Osteocyte (in vitro differentiated cells): ENCODE measurements at regions not wholly inside any gene's neighbourhood (a gene's known extent, or its start where the extent isn't known, plus 50 kb on each side); places are given as distances from the start of the nearest gene placed in this dataset.

Experiments used
- DNase-seq: peaks from one replicate; pipeline ENCODE4 v3.0.0; 2021; ENCODE audit warnings: mixed read lengths; ENCODE audit not compliant: unreplicated experiment; ENCODE audit errors: extremely low spot score
- H3K27ac Mint-ChIP-seq: one replicate; pipeline ENCODE4 v1.8.0; 2021; ENCODE audit warnings: mild to moderate bottlenecking, mixed read lengths; ENCODE audit not compliant: unreplicated experiment
- H3K27me3 Mint-ChIP-seq: one replicate; pipeline ENCODE4 v1.8.0; 2021; ENCODE audit warnings: mixed read lengths; ENCODE audit not compliant: unreplicated experiment
- H3K36me3 Mint-ChIP-seq: one replicate; pipeline ENCODE4 v1.8.0; 2021; ENCODE audit warnings: mixed read lengths; ENCODE audit not compliant: unreplicated experiment
- H3K4me1 Mint-ChIP-seq: one replicate; pipeline ENCODE4 v1.8.0; 2021; ENCODE audit warnings: mixed read lengths; ENCODE audit not compliant: unreplicated experiment
- H3K4me3 Mint-ChIP-seq: one replicate; pipeline ENCODE4 v1.8.0; 2021; ENCODE audit warnings: mild to moderate bottlenecking, moderate library complexity, mixed read lengths; ENCODE audit not compliant: unreplicated experiment
- H3K9me3 Mint-ChIP-seq: one replicate; pipeline ENCODE4 v1.8.0; 2021; ENCODE audit warnings: mixed read lengths; ENCODE audit not compliant: unreplicated experiment
- CTCF ChIP-seq: fragments of 200-600 bp; sonication (generic); IDR thresholded peaks from 2 replicates; pipeline ENCODE4 v1.5.0; 2021; ENCODE audit warnings: antibody characterized with exemption, mild to moderate bottlenecking, moderate library complexity

- Mint-ChIP-seq H3K4me3 (no peak overlapping the region), H3K27me3 (peaks cover 11% of the 10 kb centered on the region), H3K4me1 (no peaks in the 10 kb centered on the region), H3K27ac (no peak overlapping the region), H3K9me3 (no peaks in the 10 kb centered on the region), H3K36me3 (no peaks in the 10 kb centered on the region)
- DNase-seq = no peak
- no peak for TF ChIP-seq CTCF
Observed at GRCh38 chr11:104361975-104362374, 198.0 kb upstream of the PDGFD start.

- TF ChIP-seq CTCF = no peak
- Mint-ChIP-seq H3K9me3 (peaks cover 11% of the 10 kb centered on the region), H3K27ac (no peak overlapping the region)
Observed at GRCh38 chr11:104352036-104352435, 188.1 kb upstream of the PDGFD start.

GRCh38 chr11:104343578-104343977 is 179.6 kb upstream of the PDGFD start:
- DNase-seq = no peak
- Mint-ChIP-seq H3K27me3 (no peaks in the 10 kb centered on the region), H3K36me3 (no peaks in the 10 kb centered on the region)

More at GRCh38 chr11:104352036-104352435, 188.1 kb upstream of the PDGFD start:
- no peak for DNase-seq
- Mint-ChIP-seq H3K36me3 (no peaks in the 10 kb centered on the region), H3K27me3 (no peaks in the 10 kb centered on the region), H3K4me3 (no peak overlapping the region), H3K4me1 (no peaks in the 10 kb centered on the region)

GRCh38 chr11:104340590-104340989 is 176.6 kb upstream of the PDGFD start:
- Mint-ChIP-seq H3K36me3 (no peaks in the 10 kb centered on the region), H3K27ac (no peak overlapping the region), H3K9me3 (no peaks in the 10 kb centered on the region), H3K4me1 (peaks cover 6% of the 10 kb centered on the region), H3K27me3 (no peaks in the 10 kb centered on the region), H3K4me3 (no peak overlapping the region)
- DNase-seq = no peak
- no peak for TF ChIP-seq CTCF

More at GRCh38 chr11:104343578-104343977, 179.6 kb upstream of the PDGFD start:
- no peak overlapping the region for H3K4me3 Mint-ChIP-seq
- H3K27ac Mint-ChIP-seq = no peak overlapping the region
- H3K4me1 Mint-ChIP-seq = no peaks in the 10 kb centered on the region
- peak; percentile 37 for TF ChIP-seq CTCF
- H3K9me3 Mint-ChIP-seq = no peaks in the 10 kb centered on the region

- no peaks in the 10 kb centered on the region for H3K27me3 Mint-ChIP-seq
- H3K36me3 Mint-ChIP-seq = no peaks in the 10 kb centered on the region
- no peak overlapping the region for H3K27ac Mint-ChIP-seq
- H3K4me3 Mint-ChIP-seq = no peak overlapping the region
- no peak for DNase-seq
- H3K4me1 Mint-ChIP-seq = peaks cover 6% of the 10 kb centered on the region
- no peaks in the 10 kb centered on the region for H3K9me3 Mint-ChIP-seq
- TF ChIP-seq CTCF = no peak
Observed at GRCh38 chr11:104339380-104339831, 175.5 kb upstream of the PDGFD start.
